ENCODE measurements at regions not wholly inside any gene's neighbourhood (a gene's known extent, or its start where the extent isn't known, plus 50 kb on each side); places are given as distances from the start of the nearest gene placed in this dataset.
"Not testable (repeated sequence)": the region's sequence is repeated elsewhere in the genome, so short reads cannot be mapped to it uniquely, and the experiment has no call there.

GRCh38 chr15:84173231-84173610, 62.4 kb upstream of the GOLGA6L4 start:
- ATAC-seq (ENCODE audit: low read depth); CTCF ChIA-PET; BruUV-seq (replicated peaks): not testable (repeated sequence)

More at GRCh38 chr15:84173231-84173610, 62.4 kb upstream of the GOLGA6L4 start:
- H4K8ac ChIP-seq (ENCODE audit: low read depth in 2 of 2, low read length in 2 of 2); H2BK5ac ChIP-seq (ENCODE audit: low read depth, low read length, poor library complexity, severe bottlenecking); H2AK9ac ChIP-seq (replicated peaks; ENCODE audit: low read depth, low read length, poor library complexity); H2BK120ac ChIP-seq (ENCODE audit: low read depth, low read length); H3K9me3 ChIP-seq (ENCODE audit: control insufficient read depth, insufficient read depth, low read length); H2BK20ac ChIP-seq (ENCODE audit: low read depth, low read length); POLR2A ChIA-PET (ENCODE audit: unreplicated experiment); dilution Hi-C loops (cut with HindIII; ENCODE audit: low sequenced_read_pairs, unreplicated experiment); DNase-seq; H4K5ac ChIP-seq (ENCODE audit: low read depth, low read length); H3K4ac ChIP-seq (ENCODE audit: low read depth, low read length); intact Hi-C loops (cut with micrococcal nuclease); H4K91ac ChIP-seq (ENCODE audit: insufficient read depth, low read depth, low read length); H2AK5ac ChIP-seq (ENCODE audit: low read depth, low read length); H2BK15ac ChIP-seq (ENCODE audit: low read depth, low read length); H3K56ac ChIP-seq (ENCODE audit: extremely low read depth, insufficient read depth, low read length); H3K9ac ChIP-seq (ENCODE audit: low read depth, low read length); H3K36me3 ChIP-seq (ENCODE audit: control insufficient read depth, insufficient read depth, low read length); H3K23ac ChIP-seq (ENCODE audit: low read depth, low read length); H2AFZ ChIP-seq (replicated peaks; ENCODE audit: low read length, poor library complexity); in situ Hi-C loops (cut with MboI; ENCODE audit: low sequenced_read_pairs); H3K14ac ChIP-seq (replicated peaks; ENCODE audit: low read depth, low read length); H3K79me1 ChIP-seq (ENCODE audit: low read depth in 1 of 2, low read length in 2 of 2); H4K20me1 ChIP-seq (ENCODE audit: insufficient read depth, low read length); H3K27me3 ChIP-seq (ENCODE audit: control insufficient read depth, insufficient read depth, low read length); H3K18ac ChIP-seq (ENCODE audit: low read depth, low read length); H3K9me1 ChIP-seq (ENCODE audit: insufficient read depth, low read length); H3K4me1 ChIP-seq (ENCODE audit: control insufficient read depth, insufficient read depth, low read length): not testable (repeated sequence)
- WGBS, 2 experiments (ENCODE audit: extremely low coverage in 2 of 2, insufficient read length in 1 of 2), result no CpG with 5 or more reads among the region's 22 CpGs
- H3K4me3 ChIP-seq (ENCODE audit: insufficient read depth, low read depth, low read length), result peak overlapping the region; percentile 47
- peak overlapping the region; percentile 33; the same call in 1 of the 2 replicates for H3K4me2 ChIP-seq (ENCODE audit: low read depth, low read length)
- H3K27ac ChIP-seq (ENCODE audit: insufficient read depth, low read length), result peak overlapping the region; percentile 38
